ENCODE measurements at regions not wholly inside any gene's neighbourhood (a gene's known extent, or its start where the extent isn't known, plus 50 kb on each side); places are given as distances from the start of the nearest gene placed in this dataset.

DNA sequence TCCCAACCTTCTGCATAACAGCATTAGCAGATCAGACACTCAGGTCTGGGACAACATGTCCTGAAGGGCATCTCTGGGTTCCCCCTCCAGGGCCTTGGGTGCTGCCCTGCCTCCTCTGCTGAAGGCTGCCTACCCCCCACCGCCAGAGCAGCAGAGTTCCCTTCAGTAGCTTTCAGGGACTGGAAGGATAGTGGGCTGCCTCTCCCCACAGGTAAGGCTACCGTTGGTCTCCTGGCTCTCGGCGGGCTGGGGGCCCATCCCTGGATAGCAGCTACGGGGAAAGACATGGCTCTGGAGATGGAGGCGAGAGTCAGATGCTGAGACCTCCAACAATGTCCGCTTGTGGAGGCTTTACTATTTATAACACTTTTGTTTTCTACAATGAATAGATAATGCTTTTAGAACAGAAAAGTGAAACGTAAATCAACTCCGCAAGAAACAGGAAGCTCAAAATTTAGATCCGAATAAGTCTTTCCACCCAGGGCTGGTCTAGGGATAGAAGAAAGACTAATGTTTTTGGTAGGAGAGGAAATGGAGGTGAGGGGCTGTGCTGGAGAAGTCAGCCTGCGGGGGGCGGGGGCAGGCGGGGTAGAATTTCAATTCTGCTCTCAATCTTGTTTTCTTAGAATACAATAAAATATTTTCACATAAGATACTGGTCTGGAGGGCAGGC, 58.4 kb downstream of the ARL4C start:
- DNase-seq = no peak

- peak; percentile 58 for DNase-seq
These were observed 59.1 kb downstream of the ARL4C start for GRCh38 chr2:234437642-234438304.

- DNase-seq = no peak
These were observed 60.4 kb downstream of the ARL4C start for GRCh38 chr2:234436482-234436837.

GRCh38 chr2:234435836-234436481, 60.9 kb downstream of the ARL4C start:
- DNase-seq = no peak

- DNase-seq = no peak
These were observed 63.7 kb downstream of the ARL4C start for GRCh38 chr2:234433201-234433600.

- DNase-seq = no peak
These were observed 66.0 kb downstream of the ARL4C start for GRCh38 chr2:234430871-234431270.

- DNase-seq = no peak
These were observed 67.6 kb downstream of the ARL4C start for GRCh38 chr2:234429265-234429664.

DNA sequence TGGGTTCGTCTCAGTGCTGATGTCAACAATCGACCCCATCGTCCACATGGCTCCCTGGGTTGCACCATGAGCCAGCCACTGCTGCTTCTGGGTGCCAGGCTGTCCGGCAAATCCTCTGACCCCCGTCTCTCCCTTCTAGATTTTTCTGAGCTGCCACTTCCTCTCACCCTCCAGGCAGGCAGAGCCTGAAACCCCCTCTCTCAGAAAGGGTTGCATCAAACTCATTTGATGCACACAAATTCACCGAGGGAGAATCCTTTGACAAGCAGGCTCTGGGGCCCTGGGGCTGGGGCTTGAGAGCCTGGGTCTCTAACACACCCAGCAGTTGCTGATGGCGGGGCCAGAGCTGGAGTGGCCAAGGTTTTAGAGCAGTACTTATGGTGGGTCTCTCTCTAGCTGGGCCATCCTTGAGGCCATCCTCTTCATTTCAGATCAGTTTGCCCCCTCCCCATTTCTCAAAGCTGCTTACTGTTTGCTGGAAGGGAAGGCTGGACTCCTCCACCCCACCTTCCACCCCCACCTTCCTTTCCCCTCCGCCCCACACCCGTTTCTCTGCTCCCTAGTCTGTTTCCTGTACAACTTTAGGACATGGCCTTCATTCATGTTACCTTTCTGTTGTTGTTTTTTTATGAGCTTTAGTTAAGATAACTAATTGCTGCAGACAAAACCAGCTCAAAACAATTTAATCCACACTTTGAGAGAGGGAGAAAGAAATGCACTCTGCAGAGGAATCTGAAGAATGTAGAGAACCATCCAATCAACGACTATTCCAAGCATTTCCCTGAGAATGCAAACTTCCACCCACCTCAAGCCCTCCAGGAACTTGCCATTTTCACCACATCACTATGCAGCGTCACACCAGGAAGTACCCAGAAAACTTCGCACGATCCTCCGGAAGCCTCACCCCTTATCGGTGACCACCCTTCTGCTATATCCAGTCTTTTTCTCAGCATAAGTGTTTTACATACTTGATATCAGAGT, 69.5 kb downstream of the ARL4C start:
- DNase-seq = no peak

DNA sequence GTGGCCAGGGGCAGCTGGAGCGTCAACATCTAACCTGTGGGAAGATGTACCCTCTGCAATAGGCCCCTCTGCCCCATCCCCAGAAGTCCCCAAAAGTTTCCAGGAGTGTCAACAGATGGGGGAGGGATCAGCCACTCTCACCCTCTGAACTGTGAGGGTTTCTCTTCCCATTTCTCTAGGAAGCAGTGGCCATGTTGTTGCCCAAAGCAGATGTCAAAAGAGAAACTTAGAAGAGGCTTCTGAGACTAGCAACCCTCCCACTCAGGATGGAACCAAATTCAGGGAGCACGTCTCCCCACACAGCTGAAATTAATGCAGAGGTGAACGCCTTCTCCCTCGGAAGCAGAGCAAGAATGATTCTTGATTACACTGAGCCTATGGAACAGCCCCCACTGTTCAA, 70.3 kb downstream of the ARL4C start:
- DNase-seq = no peak

DNA sequence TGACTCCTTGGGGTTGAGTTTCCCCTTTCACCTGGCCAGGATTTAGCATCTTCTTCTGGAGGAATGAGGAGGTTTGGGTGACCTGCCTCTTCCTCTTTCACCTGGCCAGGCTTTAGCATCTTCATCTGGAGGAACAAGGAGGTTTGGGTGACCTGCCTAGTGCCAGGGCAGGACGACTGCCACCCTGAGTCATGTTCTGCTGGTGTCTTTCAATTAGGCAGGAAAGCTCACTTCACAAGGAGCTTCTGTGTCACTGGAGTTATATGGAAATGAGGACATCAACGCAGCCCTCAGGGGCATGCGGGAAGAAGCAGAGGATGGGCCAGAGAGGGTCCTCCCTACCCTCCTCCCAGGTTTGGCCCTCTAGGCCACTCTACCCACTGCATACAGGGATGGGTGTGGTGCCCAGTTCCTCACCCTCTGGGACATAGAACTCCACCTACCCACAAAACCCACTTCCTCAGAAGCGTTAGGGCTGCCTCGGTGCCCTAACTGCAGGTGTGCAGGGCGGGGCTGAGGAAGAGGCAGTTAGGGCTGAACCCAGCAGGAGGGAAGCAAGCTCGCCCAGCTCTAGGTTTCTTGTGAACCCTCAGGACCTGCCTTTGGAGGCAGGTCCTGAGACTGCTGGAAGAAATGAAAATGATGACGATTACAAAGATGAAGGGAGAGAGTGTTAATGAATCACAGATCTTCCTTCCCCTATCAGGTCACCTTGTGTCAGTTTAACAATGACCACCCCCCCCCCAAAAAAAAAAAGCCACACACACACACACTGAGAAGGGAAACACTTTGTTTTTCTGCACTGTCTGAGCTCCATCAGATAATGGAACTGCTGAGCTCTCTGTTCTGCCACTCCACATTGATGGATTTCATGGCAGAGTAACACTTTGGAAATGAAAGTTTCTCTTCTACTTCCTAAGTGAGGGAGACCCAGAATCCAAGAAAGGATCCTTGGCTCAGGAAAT, 71.0 kb downstream of the ARL4C start:
- DNase-seq = no peak

DNA sequence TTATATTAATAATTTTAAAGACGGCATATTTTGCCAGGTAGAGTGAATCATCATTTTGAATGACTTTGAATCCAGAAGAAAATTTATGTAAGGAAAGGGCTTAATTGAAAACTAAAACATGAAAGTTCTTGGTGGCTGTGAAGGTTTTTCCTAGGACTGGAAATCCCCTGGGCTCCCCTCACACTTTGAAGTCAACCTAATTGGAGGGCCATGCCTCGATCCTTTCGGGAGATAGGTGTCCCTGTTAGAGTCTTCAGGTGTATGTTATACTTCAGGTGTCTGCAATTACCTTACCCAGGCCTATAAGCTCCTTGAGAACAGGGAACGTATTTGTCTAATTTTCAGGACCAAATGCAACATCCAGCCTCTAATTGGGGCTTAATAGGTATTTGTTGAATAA, 73.0 kb downstream of the ARL4C start:
- DNase-seq = no peak

GRCh38 chr2:234422981-234423431, 73.9 kb downstream of the ARL4C start:
- DNase-seq = no peak

GRCh38 chr2:234422273-234422732, 74.6 kb downstream of the ARL4C start:
- DNase-seq = no peak

DNA sequence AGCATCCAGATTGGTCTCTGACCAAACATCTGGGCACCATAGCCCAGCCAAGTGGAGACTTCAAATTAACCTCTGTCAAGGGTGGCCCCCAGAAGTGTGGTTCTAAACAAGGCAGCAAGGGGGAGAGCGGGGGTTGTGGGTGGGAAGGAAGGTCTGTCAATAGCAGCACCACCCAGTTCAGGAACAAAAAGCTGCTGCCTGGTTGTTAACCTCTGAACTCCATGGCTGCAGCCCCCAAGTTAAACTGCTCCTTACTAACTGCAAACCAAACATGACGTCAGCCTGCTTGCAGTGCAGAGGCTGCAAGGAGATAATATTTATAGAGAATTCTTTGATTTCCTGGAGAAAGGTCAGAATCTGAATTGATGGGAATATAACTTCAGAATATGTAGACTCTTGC, 76.5 kb downstream of the ARL4C start:
- DNase-seq = no peak

- no peak for DNase-seq
These were observed 77.2 kb downstream of the ARL4C start for GRCh38 chr2:234419726-234420125.

DNA sequence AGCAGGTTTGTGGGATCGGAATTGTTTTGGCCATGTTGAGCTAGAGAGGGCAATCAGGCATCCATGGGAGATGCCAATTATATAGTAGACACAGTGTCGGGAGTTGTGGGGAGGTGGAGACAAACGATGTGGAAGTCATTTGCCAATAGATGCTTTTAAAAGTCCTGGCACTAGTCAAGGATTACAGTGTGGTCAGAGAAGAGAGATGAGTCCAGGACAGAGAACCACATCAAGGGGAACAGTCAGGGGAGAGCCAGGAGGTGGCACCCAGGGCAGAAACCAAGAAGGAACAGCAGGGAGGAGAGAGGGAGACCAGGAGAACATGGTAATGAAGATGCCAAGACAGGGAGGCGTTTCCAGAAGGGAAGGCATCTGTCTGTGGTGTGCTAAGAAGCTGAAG, 81.2 kb downstream of the ARL4C start:
- no peak for DNase-seq

GRCh38 chr2:234414596-234414995, 82.3 kb downstream of the ARL4C start:
- no peak for DNase-seq

- no peak for DNase-seq
These were observed 84.2 kb downstream of the ARL4C start for GRCh38 chr2:234412726-234413125.

DNA sequence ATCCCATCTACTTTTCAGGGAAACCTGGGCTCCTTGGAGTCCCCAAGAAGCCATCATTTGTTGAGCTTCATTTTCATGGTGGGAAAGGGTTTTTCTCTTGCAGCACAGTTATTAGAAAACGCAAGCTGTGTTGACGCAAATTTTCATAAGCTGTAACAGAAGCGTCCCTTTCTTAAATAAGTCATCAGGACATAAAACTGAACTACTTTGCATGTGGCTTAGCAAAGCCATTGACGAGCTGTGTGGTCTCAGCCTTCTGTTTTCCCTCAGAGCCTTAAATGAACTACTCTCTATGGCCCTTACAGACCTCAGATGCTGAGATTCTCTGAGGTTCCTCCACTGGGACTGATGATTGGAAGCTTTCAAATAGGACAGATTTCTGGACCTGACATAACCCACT, 85.1 kb downstream of the ARL4C start:
- no peak for DNase-seq

DNA sequence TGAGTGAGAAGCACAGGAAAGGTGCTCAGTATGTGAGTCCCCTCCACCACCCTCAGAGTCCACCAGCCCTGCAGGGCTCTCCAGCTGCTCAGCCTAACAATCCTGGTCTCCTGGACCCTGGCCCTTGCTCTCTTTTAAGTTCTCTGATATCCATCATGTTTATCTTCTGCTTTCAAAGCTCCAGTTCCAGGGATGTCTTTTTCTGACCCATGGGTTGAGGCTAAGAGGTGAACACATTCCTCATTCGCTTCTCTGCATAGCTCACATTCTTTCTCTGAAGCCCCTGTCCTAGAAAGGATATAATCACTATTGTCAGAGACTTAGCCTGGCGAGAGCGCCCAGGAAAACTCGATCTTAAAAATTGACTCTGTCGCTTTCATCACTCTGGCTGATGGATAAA, 86.4 kb downstream of the ARL4C start:
- no peak for DNase-seq

DNA sequence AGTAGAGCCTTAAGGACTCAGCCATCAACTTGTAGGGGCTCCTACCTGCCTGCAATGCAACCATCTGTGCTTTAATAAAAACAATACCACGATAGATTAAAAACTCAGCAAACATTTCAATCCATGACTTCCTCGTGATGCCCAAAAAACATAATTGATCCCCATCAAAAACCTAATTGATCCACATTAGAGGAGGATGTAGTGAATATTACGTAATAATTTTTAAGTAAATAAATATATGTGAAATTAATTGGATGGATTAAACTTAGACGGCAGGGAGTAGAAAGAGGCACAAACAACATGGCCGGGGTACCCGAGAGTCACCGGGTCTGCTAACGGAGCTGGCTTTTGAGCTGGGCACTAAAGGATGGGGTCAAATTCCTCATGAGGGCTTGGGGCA, 87.3 kb downstream of the ARL4C start:
- DNase-seq = no peak

DNA sequence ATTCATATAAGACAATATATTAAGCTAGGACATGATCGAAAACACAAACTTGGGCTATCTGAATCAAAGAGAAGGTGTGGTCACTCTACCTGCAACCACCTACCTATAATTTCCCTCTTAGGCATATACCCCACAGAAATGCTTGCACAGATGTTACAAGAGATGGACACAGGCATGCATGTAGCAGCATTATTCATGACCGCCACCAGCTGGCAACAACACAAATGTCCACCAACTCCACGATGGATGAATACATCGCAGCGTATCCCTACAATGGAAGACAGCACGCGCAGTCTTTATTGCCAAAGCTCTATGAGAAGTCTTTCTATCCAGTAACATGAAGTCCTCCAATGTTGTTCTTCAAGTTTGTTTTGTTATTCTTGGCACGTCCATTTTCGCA, 90.8 kb downstream of the ARL4C start:
- peak; percentile 9 for DNase-seq
